H9 (cell line): ENCODE measurements at regions not wholly inside any gene's neighbourhood (a gene's known extent, or its start where the extent isn't known, plus 50 kb on each side); places are given as distances from the start of the nearest gene placed in this dataset.

Source experiments
- DNase-seq: peaks from one replicate; pipeline ENCODE4 v3.0.0-alpha.2; 2017
- H2AFZ ChIP-seq: one replicate; pipeline ENCODE4 v1.6.1; 2013; ENCODE audit warnings: mild to moderate bottlenecking, low read length, control low read depth, moderate library complexity
- H2AK5ac ChIP-seq: 2 replicates; pipeline ENCODE4 v1.6.1; 2013; ENCODE audit warnings: low read length, control low read depth, mixed read lengths; ENCODE audit not compliant: insufficient read length
- H2BK120ac ChIP-seq: one replicate; pipeline ENCODE4 v1.6.1; 2013; ENCODE audit warnings: low read depth, mild to moderate bottlenecking, low read length, control low read depth, inconsistent platforms; ENCODE audit not compliant: poor library complexity, severe bottlenecking
- H2BK12ac ChIP-seq: 2 replicates; pipeline ENCODE4 v1.6.1; 2013; ENCODE audit warnings: low read length, control low read depth, mixed read lengths, low read depth; ENCODE audit not compliant: insufficient read length
- H2BK15ac ChIP-seq: 2 replicates; pipeline ENCODE4 v1.6.1; 2013; ENCODE audit warnings: low read depth, low read length, control low read depth
- H2BK20ac ChIP-seq: one replicate; pipeline ENCODE4 v1.6.1; 2013; ENCODE audit warnings: low read depth, mild to moderate bottlenecking, low read length, control low read depth, inconsistent platforms; ENCODE audit not compliant: poor library complexity, severe bottlenecking
- H2BK5ac ChIP-seq: 2 replicates; pipeline ENCODE4 v1.6.1; 2013; ENCODE audit warnings: low read length, control low read depth, mixed read lengths; ENCODE audit not compliant: insufficient read length
- H3K14ac ChIP-seq: 2 replicates; pipeline ENCODE4 v1.6.1; 2013; ENCODE audit warnings: low read length, control low read depth; ENCODE audit not compliant: insufficient read depth
- H3K18ac ChIP-seq: 2 replicates; pipeline ENCODE4 v1.6.1; 2013; ENCODE audit warnings: low read depth, mild to moderate bottlenecking, mixed read lengths, low read length, control low read depth; ENCODE audit not compliant: insufficient read length
- H3K23ac ChIP-seq: 2 replicates; pipeline ENCODE4 v1.6.1; 2013; ENCODE audit warnings: low read length, control low read depth, mixed read lengths, low read depth; ENCODE audit not compliant: insufficient read length
- H3K23me2 ChIP-seq: 2 replicates; pipeline ENCODE4 v1.6.1; 2013; ENCODE audit warnings: low read depth, mild to moderate bottlenecking, mixed read lengths, low read length, control low read depth; ENCODE audit not compliant: insufficient read length, poor library complexity, severe bottlenecking
- H3K27ac ChIP-seq: 2 replicates; pipeline ENCODE4 v1.5.1; 2013; ENCODE audit warnings: low read length, control low read depth, mixed read lengths, low read depth; ENCODE audit not compliant: insufficient read length
- H3K27me3 ChIP-seq: 2 replicates; pipeline ENCODE4 v1.6.1; 2013; ENCODE audit warnings: low read length, control low read depth, inconsistent platforms; ENCODE audit not compliant: insufficient read depth
- H3K4ac ChIP-seq: 2 replicates; pipeline ENCODE4 v1.6.1; 2013; ENCODE audit warnings: low read depth, mild to moderate bottlenecking, control low read depth, inconsistent platforms, low read length, moderate library complexity
- H3K4me1 ChIP-seq: 2 replicates; pipeline ENCODE4 v1.6.1; 2013; ENCODE audit warnings: low read length, control low read depth, inconsistent platforms; ENCODE audit not compliant: insufficient read depth
- H3K4me2 ChIP-seq: 2 replicates; pipeline ENCODE4 v1.6.1; 2013; ENCODE audit warnings: low read length, control low read depth, mixed read lengths; ENCODE audit not compliant: insufficient read length, insufficient read depth
- H3K56ac ChIP-seq: 2 replicates; pipeline ENCODE4 v1.6.1; 2013; ENCODE audit warnings: low read depth, mild to moderate bottlenecking, mixed read lengths, low read length, control low read depth; ENCODE audit not compliant: insufficient read length
- H3K79me1 ChIP-seq: 2 replicates; pipeline ENCODE4 v1.6.1; 2013; ENCODE audit warnings: low read depth, mild to moderate bottlenecking, moderate library complexity, low read length, control low read depth, inconsistent platforms; ENCODE audit not compliant: insufficient read depth, poor library complexity, severe bottlenecking
- H3K79me2 ChIP-seq: 2 replicates; pipeline ENCODE4 v1.6.1; 2013; ENCODE audit warnings: low read length, control low read depth, inconsistent platforms; ENCODE audit not compliant: insufficient read depth
- H3K9ac ChIP-seq: 2 replicates; pipeline ENCODE4 v1.6.1; 2013; ENCODE audit warnings: low read length, control low read depth, mixed read lengths; ENCODE audit not compliant: insufficient read length; ENCODE audit errors: extremely low read depth
- H3K9me3 ChIP-seq: one replicate; pipeline ENCODE4 v1.6.1; 2013; ENCODE audit warnings: low read depth, low read length, inconsistent platforms; ENCODE audit not compliant: control insufficient read depth
- H3T11ph ChIP-seq: one replicate; pipeline ENCODE4 v1.6.1; 2013; ENCODE audit warnings: mild to moderate bottlenecking, low read length, control low read depth, inconsistent platforms
- H4K20me1 ChIP-seq: one replicate; pipeline ENCODE4 v1.6.1; 2013; ENCODE audit not compliant: control insufficient read depth, insufficient read length, insufficient read depth
- H4K5ac ChIP-seq: 2 replicates; pipeline ENCODE4 v1.6.1; 2013; ENCODE audit warnings: low read depth, mild to moderate bottlenecking, mixed read lengths, low read length, control low read depth; ENCODE audit not compliant: insufficient read length
- H4K8ac ChIP-seq: replicated peaks from 2 replicates; pipeline ENCODE4 v1.6.1; 2013; ENCODE audit warnings: low read length, control low read depth, mixed read lengths, low read depth; ENCODE audit not compliant: insufficient read length
- H4K91ac ChIP-seq: 2 replicates; pipeline ENCODE4 v1.6.1; 2013; ENCODE audit warnings: low read depth, mild to moderate bottlenecking, moderate library complexity, mixed read lengths, low read length, control low read depth; ENCODE audit not compliant: insufficient read length
- H3K27ac Mint-ChIP-seq, 3 experiments: 2 replicates in 2 of 3; 3 replicates in 1 of 3; pipeline ENCODE4 v1.8.0; 2020 to 2021; ENCODE audit warnings: mixed read lengths in 3 of 3, mild to moderate bottlenecking in 1 of 3, moderate library complexity in 1 of 3
- H3K27me3 Mint-ChIP-seq: 2 replicates; pipeline ENCODE4 v1.8.0; 2021; ENCODE audit warnings: low read depth, mild to moderate bottlenecking, moderate library complexity, mixed read lengths
- H3K36me3 Mint-ChIP-seq, 3 experiments: 2 replicates in 2 of 3; 3 replicates in 1 of 3; pipeline ENCODE4 v1.8.0; 2020 to 2021; ENCODE audit warnings: low read depth in 3 of 3, mixed read lengths in 3 of 3; ENCODE audit not compliant: insufficient read depth in 1 of 3
- H3K4me1 Mint-ChIP-seq, 2 experiments: 2 replicates each; pipeline ENCODE4 v1.8.0; 2020; ENCODE audit warnings: mixed read lengths in 2 of 2
- H3K4me3 Mint-ChIP-seq, 2 experiments: 2 replicates in 1 of 2; 3 replicates in 1 of 2; pipeline ENCODE4 v1.8.0; 2020 to 2021; ENCODE audit warnings: mild to moderate bottlenecking in 2 of 2, mixed read lengths in 2 of 2, moderate library complexity in 1 of 2
- H3K9me3 Mint-ChIP-seq, 2 experiments: 2 replicates in 1 of 2; 3 replicates in 1 of 2; pipeline ENCODE4 v1.8.0; 2020; ENCODE audit warnings: mild to moderate bottlenecking in 2 of 2, mixed read lengths in 2 of 2, moderate library complexity in 1 of 2
- WGBS: extraction: QIAGEN DNeasy Blood & Tissue Kit; methylation state at CpG from one replicate; pipeline ENCODE4 v1.1.7; 2013; ENCODE audit warnings: missing lambda C conversion rate, low lambda C conversion rate, mixed read lengths; ENCODE audit not compliant: insufficient read length; ENCODE audit errors: extremely low coverage; 5-methylcytosine and 5-hydroxymethylcytosine counted together
- TF ChIP-seq, protein P1 (sequence below): fragments of 200-600 bp; sonication (generic); conservative IDR thresholded peaks from 3 replicates; pipeline ENCODE4 v1.8.0; 2021; ENCODE audit warnings: antibody characterized with exemption, mild to moderate bottlenecking

DNA sequence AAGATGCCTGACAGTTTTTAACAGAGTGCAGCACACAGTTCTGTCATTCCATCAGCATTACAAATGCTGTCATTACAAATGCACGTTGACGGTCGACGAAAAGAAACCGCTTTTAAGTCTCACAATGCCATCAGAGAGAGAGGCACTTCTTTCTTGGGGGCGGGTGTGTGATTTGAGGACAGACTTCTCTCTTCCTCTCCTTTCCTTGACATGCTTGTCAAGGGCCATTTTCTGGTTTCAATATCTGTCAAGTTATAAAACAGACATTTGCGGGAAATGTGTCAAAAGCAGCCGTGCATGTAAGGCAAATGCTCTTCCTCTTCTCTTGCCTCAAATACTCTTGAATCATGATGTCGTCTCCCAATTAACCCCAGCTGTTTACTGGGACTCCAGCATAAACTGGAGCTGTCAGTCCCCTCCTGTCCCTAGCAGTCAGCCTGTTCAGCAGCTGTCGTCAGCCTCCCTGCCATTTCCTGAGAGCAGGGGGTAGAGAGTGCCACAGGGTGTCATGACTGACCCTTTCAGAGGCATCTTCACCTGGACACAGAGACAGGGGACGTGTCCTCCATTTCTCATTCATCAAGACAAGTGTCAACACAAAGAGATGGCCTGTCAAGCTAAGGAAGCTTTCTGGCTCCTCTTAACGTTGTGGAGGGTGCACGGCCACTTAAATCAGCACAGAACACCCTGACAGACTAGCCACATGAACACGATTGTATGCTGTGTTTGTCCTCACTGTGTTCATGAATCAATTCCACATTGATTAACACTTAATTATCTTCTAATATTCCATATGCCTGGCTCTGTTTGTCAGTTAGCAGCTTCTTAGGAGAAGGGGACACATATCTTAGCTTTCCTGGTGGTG lies 305.4 kb upstream of the RAB6C start:
- no peak overlapping the region for H3T11ph ChIP-seq
- WGBS = no CpG with 5 or more reads among the region's 14 CpGs
- H3K9ac ChIP-seq = no peak overlapping the region
- no peaks in the 10 kb centered on the region for H3K4me1 ChIP-seq
- H3K18ac ChIP-seq = no peak overlapping the region
- no peak overlapping the region for H4K91ac ChIP-seq
- no peak overlapping the region for H2AFZ ChIP-seq
- H2AK5ac ChIP-seq = no peak overlapping the region
- Mint-ChIP-seq H3K4me1 (peaks cover 13% of the 10 kb centered on the region in 2 experiments), H3K27ac (no peak overlapping the region), H3K9me3 (peaks cover 0 to 2% of the 10 kb centered on the region in 2 experiments; a peak in 1 of 5 replicates), H3K36me3 (no peaks in the 10 kb centered on the region), H3K27me3 (no peaks in the 10 kb centered on the region), H3K4me3 (no peak overlapping the region; a peak in 1 of 5 replicates)
- H3K56ac ChIP-seq = no peak overlapping the region
- no peak overlapping the region for H3K4ac ChIP-seq
- no peak overlapping the region for H3K14ac ChIP-seq
- no peaks in the 10 kb centered on the region for H4K20me1 ChIP-seq
- H2BK12ac ChIP-seq = no peak overlapping the region
- H3K27ac ChIP-seq = no peak overlapping the region
- no peak overlapping the region for H2BK20ac ChIP-seq
- H3K23me2 ChIP-seq = no peaks in the 10 kb centered on the region
- no peak overlapping the region for H4K8ac ChIP-seq
- DNase-seq = no peak
- no peak overlapping the region for H3K23ac ChIP-seq
- no peaks in the 10 kb centered on the region for H3K79me1 ChIP-seq
- no peak overlapping the region for H2BK120ac ChIP-seq
- no peak overlapping the region for H4K5ac ChIP-seq
- H3K79me2 ChIP-seq = no peaks in the 10 kb centered on the region
- TF ChIP-seq, protein P1, sequence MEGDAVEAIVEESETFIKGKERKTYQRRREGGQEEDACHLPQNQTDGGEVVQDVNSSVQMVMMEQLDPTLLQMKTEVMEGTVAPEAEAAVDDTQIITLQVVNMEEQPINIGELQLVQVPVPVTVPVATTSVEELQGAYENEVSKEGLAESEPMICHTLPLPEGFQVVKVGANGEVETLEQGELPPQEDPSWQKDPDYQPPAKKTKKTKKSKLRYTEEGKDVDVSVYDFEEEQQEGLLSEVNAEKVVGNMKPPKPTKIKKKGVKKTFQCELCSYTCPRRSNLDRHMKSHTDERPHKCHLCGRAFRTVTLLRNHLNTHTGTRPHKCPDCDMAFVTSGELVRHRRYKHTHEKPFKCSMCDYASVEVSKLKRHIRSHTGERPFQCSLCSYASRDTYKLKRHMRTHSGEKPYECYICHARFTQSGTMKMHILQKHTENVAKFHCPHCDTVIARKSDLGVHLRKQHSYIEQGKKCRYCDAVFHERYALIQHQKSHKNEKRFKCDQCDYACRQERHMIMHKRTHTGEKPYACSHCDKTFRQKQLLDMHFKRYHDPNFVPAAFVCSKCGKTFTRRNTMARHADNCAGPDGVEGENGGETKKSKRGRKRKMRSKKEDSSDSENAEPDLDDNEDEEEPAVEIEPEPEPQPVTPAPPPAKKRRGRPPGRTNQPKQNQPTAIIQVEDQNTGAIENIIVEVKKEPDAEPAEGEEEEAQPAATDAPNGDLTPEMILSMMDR = no peak
- no peak overlapping the region for H2BK15ac ChIP-seq
- H3K27me3 ChIP-seq = no peaks in the 10 kb centered on the region
- no peak overlapping the region for H2BK5ac ChIP-seq
- no peaks in the 10 kb centered on the region for H3K9me3 ChIP-seq
- H3K4me2 ChIP-seq = no peak overlapping the region
